Prostate gland (tissue), 2 donors: ENCODE measurements at regions not wholly inside any gene's neighbourhood (a gene's known extent, or its start where the extent isn't known, plus 50 kb on each side); places are given as distances from the start of the nearest gene placed in this dataset.
"Not testable (repeated sequence)": the region's sequence is repeated elsewhere in the genome, so short reads cannot be mapped to it uniquely, and the experiment has no call there.

Source experiments
- CTCF ChIP-seq, 4 experiments: fragments of 200-600 bp in 2 of 4; fragments of 450-650 bp in 2 of 4; sonication (generic) in 2 of 4; IDR thresholded peaks; 1 replicate in 3 of 4; 2 replicates in 1 of 4; pipeline ENCODE4 v1.5.1; 2016 to 2019; ENCODE audit warnings: antibody characterized with exemption in 4 of 4, mild to moderate bottlenecking in 2 of 4, moderate library complexity in 2 of 4
- POLR2AphosphoS5 ChIP-seq: sonication (generic); formaldehyde crosslinking; IDR thresholded peaks from one replicate; pipeline ENCODE4 v1.6.1; 2017; ENCODE audit warnings: antibody characterized with exemption

GRCh38 chr3:191015960-191016359, 153.5 kb upstream of the GMNC start:
- TF ChIP-seq CTCF (IDR thresholded peaks at IDR 0.05); POLR2AphosphoS5: not testable (repeated sequence)
